Kidney tubule cell (primary cell): ENCODE measurements at regions not wholly inside any gene's neighbourhood (a gene's known extent, or its start where the extent isn't known, plus 50 kb on each side); places are given as distances from the start of the nearest gene placed in this dataset.

Experiments
- DNase-seq: peaks from one replicate; pipeline ENCODE4 v3.0.0-alpha.2; 2018; ENCODE audit warnings: low spot score

GRCh38 chr6:6783721-6784120, 195.2 kb downstream of the LY86 start:
- DNase-seq, result no peak

- no peak for DNase-seq
Measured at GRCh38 chr6:6784514-6785162, 196.1 kb downstream of the LY86 start.

GRCh38 chr6:6785163-6785521, 196.6 kb downstream of the LY86 start:
- no peak for DNase-seq

GRCh38 chr6:6788394-6789032, 200.0 kb downstream of the LY86 start:
- DNase-seq, result no peak

- DNase-seq, result no peak
Measured at GRCh38 chr6:6790393-6790792, 201.9 kb downstream of the LY86 start.

GRCh38 chr6:6790891-6791290, 202.4 kb downstream of the LY86 start:
- peak; percentile 98 for DNase-seq

- no peak for DNase-seq
Measured at GRCh38 chr6:6793388-6794250, 205.1 kb downstream of the LY86 start.

- no peak for DNase-seq
Measured at GRCh38 chr6:6795393-6795792, 206.9 kb downstream of the LY86 start.

GRCh38 chr6:6796818-6797217, 208.3 kb downstream of the LY86 start:
- DNase-seq, result no peak

GRCh38 chr6:6798448-6798860, 209.9 kb downstream of the LY86 start:
- no peak for DNase-seq

- no peak for DNase-seq
Measured at GRCh38 chr6:6801005-6801335, 212.4 kb downstream of the LY86 start.

- DNase-seq, result no peak
Measured at GRCh38 chr6:6801635-6802218, 213.2 kb downstream of the LY86 start.

GRCh38 chr6:6803180-6803977, 214.9 kb downstream of the LY86 start:
- DNase-seq, result peak; percentile 97

- no peak for DNase-seq
Measured at GRCh38 chr6:6804843-6805615, 216.5 kb downstream of the LY86 start.

GRCh38 chr6:6806844-6807518, 218.5 kb downstream of the LY86 start:
- no peak for DNase-seq

- DNase-seq, result no peak
Measured at GRCh38 chr6:6808343-6808742, 219.8 kb downstream of the LY86 start.

GRCh38 chr6:6808915-6809314, 220.4 kb downstream of the LY86 start:
- no peak for DNase-seq

GRCh38 chr6:6810727-6811126, 222.2 kb downstream of the LY86 start:
- no peak for DNase-seq

GRCh38 chr6:6811128-6812009, 222.8 kb downstream of the LY86 start:
- DNase-seq, result peak; percentile 95

GRCh38 chr6:6812427-6812826, 223.9 kb downstream of the LY86 start:
- DNase-seq, result no peak
